ENCODE measurements at regions not wholly inside any gene's neighbourhood (a gene's known extent, or its start where the extent isn't known, plus 50 kb on each side); places are given as distances from the start of the nearest gene placed in this dataset.

GRCh38 chr1:104100115-104100514 lies 350.4 kb downstream of the AMY1C start:
- no peak overlapping the region for H3K4me3 ChIP-seq
- H3K4me1 ChIP-seq: no peaks in the 10 kb centered on the region
- no peak for DNase-seq (ENCODE audit: low spot score)
- no peaks in the 10 kb centered on the region for H3K27me3 ChIP-seq
- no peak for TF ChIP-seq CTCF (IDR thresholded peaks at IDR 0.05)
- H3K27ac ChIP-seq: no peak overlapping the region
- H3K9me3 ChIP-seq: no peaks in the 10 kb centered on the region
- no peaks in the 10 kb centered on the region for H3K36me3 ChIP-seq

GRCh38 chr1:104105465-104105864 lies 355.8 kb downstream of the AMY1C start:
- H3K27ac ChIP-seq: no peak overlapping the region
- no peak for TF ChIP-seq CTCF (IDR thresholded peaks at IDR 0.05)

GRCh38 chr1:104120525-104120924 lies 370.8 kb downstream of the AMY1C start:
- Histone ChIP-seq H3K27me3 (no peaks in the 10 kb centered on the region), H3K9me3 (no peaks in the 10 kb centered on the region), H3K36me3 (no peaks in the 10 kb centered on the region), H3K27ac (no peak overlapping the region), H3K4me1 (no peaks in the 10 kb centered on the region), H3K4me3 (no peak overlapping the region)
- no peak for TF ChIP-seq CTCF (IDR thresholded peaks at IDR 0.05)
- DNase-seq (ENCODE audit: low spot score): no peak

More at GRCh38 chr1:104105465-104105864, 355.8 kb downstream of the AMY1C start:
- no peak for DNase-seq (ENCODE audit: low spot score)
- Histone ChIP-seq H3K4me3 (no peak overlapping the region), H3K4me1 (no peaks in the 10 kb centered on the region), H3K9me3 (no peaks in the 10 kb centered on the region), H3K27me3 (no peaks in the 10 kb centered on the region), H3K36me3 (no peaks in the 10 kb centered on the region)

- Histone ChIP-seq H3K36me3 (no peaks in the 10 kb centered on the region), H3K9me3 (no peaks in the 10 kb centered on the region), H3K27ac (no peak overlapping the region), H3K4me3 (no peak overlapping the region), H3K27me3 (no peaks in the 10 kb centered on the region), H3K4me1 (no peaks in the 10 kb centered on the region)
- no peak for TF ChIP-seq CTCF (IDR thresholded peaks at IDR 0.05)
- no peak for DNase-seq (ENCODE audit: low spot score)
Measured at GRCh38 chr1:104121271-104121670, 371.6 kb downstream of the AMY1C start.

GRCh38 chr1:104125266-104125665 lies 375.6 kb downstream of the AMY1C start:
- no peak overlapping the region for H3K27ac ChIP-seq
- H3K9me3 ChIP-seq: no peaks in the 10 kb centered on the region
- H3K4me3 ChIP-seq: no peak overlapping the region
- DNase-seq (ENCODE audit: low spot score): no peak
- no peaks in the 10 kb centered on the region for H3K27me3 ChIP-seq
- no peaks in the 10 kb centered on the region for H3K4me1 ChIP-seq
- no peak for TF ChIP-seq CTCF (IDR thresholded peaks at IDR 0.05)
- no peaks in the 10 kb centered on the region for H3K36me3 ChIP-seq

- DNase-seq (ENCODE audit: low spot score): no peak
- H3K4me3 ChIP-seq: no peak overlapping the region
Measured at GRCh38 chr1:104125970-104126369, 376.3 kb downstream of the AMY1C start.

More at GRCh38 chr1:104125970-104126369, 376.3 kb downstream of the AMY1C start:
- no peaks in the 10 kb centered on the region for H3K27me3 ChIP-seq
- no peak overlapping the region for H3K27ac ChIP-seq
- no peaks in the 10 kb centered on the region for H3K4me1 ChIP-seq
- no peaks in the 10 kb centered on the region for H3K9me3 ChIP-seq
- no peaks in the 10 kb centered on the region for H3K36me3 ChIP-seq
- TF ChIP-seq CTCF (IDR thresholded peaks at IDR 0.05): no peak

Measured in right atrium auricular region (tissue), 2 donors.